SW 1271 (cell line): ENCODE measurements at regions not wholly inside any gene's neighbourhood (a gene's known extent, or its start where the extent isn't known, plus 50 kb on each side); places are given as distances from the start of the nearest gene placed in this dataset.
A peak's percentile ranks its signal among the peaks of the same experiment; 100 is the strongest.

ENCODE experiments used
- DNase-seq, 2 experiments: peaks; one replicate each; lab custom pipeline; 2025; lab: John Stamatoyannopoulos, UW

DNA sequence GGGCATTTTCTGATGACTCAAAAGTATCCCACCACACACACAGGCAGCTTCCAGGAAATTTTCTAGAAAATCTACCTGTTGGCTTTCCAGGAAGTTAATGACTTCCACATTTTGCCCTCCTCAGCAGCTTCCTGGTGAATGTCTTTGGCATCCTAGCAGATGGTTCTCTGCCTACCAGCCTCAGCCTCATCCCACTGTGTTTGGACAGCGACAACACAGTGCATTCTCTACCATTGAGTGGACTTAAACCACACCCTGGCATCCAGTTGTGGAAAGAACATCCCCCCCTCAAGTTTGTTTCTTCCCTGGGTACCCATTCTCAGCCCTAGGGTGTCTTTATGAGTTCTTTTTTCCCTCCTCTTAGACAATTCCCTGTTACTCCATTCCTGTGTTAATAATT, 50.8 kb upstream of the GADL1 start:
- no peak for DNase-seq

DNA sequence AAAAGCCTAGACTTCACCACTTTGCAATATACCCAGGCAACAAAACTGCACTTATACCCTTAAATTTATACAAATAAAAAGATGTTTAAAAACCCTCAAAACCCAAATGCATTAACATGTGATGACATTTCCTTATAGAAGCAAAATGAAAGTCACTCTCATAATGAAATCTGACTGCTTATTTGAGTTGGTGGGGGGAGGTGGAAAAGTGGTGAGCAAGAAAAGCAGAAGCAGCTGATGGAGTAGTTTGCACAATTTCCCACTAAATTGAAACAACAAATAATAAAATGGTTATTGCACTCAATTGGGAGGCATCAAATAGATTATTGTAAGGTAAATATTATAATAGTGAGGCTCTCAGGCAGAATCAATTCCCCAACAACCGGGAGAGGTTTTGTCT, 54.0 kb upstream of the GADL1 start:
- no peak for DNase-seq

DNA sequence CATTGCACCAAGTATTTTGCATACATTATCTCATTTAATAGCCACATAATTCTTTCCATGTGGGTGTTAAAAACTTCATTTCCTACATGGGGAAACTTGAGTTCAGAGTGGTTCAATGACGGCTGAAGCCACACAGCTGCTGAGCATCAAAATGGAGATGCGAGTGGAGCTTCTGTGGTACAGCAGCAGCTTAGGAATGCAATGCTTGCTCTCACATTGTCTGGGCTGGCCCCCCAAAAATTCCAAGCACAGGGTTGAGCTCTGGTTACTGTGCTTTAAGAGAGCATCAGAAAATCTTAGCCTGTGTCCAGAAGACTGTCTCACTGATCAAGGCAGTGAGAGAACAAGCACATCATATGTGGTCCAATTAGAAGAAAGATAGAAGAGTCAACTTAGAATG, 57.4 kb upstream of the GADL1 start:
- DNase-seq: no peak

DNA sequence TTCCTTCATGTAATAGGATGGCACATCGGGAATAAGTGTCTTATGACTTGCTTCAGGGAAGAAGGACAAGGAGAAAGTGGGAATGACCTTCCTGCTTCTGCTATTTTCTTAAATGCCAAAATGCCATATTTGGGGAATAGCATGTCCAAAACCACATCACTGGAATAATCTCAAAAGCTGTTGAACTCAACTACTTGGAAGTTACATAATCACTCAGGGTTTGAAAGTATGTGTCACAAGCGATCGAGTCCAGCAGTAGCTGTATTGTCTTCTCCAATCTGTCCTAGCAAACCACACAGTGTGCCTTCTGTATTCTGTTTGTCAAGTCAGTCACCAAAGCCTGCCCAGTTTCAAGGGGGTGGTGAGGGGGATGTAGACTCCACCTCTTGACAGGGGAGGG, 58.3 kb upstream of the GADL1 start:
- DNase-seq: no peak

DNA sequence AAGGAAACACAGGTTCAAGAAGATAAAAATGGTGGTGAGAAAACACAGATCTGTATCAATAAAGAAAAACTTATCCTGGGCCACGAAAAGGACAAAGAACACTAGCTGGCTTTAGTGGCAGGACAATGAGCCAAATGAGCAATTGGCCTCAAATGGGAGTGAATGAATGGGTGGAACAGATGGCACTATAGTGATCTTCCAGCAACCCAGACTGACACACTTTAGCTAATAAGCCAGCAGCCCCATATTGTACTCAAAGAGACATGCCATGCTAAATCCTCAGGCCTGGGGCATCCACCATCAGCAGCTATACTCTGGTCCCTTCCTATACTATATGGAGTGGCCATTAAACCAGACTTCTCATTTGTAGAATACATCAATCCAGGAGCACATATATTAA, 60.0 kb upstream of the GADL1 start:
- no peak for DNase-seq

DNA sequence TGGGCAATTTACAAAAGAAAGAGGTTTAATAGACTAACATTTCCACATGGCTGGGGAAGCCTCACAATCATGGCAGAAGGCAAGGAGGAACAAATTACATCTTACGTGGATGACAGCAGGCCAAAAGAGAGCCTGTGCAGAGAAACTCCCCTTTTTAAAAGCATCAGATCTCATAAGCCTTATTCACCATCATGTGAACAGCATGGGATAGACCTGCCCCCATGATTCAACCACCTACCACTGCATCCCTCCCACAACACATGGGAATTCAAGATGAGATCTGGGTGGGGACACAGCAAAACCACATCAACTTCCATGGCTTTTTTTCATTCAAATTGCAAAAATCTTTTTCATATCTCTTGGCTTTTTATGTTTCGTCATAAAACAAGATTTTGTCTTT, 67.6 kb upstream of the GADL1 start:
- no peak for DNase-seq

DNA sequence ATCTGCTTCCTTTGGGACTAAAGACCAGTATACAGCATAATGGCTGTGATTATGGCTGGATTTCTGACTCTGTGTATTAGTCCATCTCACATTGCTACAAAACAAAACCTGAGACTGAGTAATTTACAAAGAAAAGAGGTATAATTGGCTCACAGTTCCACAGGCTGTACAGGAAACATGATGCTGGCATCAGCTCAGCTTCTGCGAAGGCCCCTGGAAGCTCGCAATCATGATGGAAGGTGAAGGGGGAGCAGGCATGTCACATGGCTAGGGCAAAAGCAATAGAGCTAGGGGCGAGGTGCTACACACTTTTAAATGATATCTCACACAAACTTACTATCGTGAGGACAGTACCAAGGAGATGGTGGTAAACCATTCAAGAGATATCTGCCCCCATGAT, 68.0 kb upstream of the GADL1 start:
- DNase-seq: no peak

DNA sequence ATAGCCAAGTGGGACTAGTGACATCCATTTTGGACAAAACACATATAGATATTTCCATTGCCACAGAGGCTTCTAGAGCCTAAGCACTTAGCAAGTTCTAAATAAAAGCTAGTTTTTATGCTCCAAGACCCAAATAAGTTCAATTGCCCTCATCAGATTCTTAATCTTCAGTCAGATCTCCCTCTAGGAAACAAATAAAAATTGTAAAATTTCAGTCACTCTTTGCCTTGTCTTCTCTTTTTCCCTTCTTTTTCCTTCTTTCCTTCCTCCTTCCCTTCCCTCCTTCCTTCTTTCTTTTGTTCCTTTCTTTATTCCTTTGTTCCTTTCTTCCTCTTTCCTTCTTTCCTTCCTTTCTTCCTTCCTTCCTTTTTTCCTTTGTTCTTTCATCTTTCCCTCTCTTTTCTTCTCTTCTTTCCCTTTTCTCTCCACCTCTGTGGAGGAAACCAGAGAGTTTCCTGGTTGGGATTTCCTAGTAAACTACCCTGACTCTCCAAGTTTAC, 68.8 kb upstream of the GADL1 start:
- DNase-seq: no peak

DNA sequence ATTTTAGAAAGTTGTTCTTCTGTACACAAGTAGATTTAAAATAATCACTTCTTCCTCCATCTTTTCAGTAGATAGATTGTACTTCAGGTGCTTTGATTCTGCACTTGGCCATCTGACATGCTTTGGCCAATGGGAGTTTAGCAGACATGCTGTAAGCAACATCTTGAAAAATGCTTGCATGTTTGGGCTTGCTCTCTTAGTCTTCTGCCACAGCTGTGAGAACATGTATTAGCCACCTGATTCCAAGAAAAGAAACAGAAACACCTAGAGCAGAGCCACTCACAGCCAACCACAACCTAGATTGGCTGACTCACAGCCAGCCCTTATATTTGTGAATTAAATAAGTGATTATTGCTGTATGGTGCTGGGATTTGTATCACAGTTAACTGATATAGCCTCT, 70.2 kb upstream of the GADL1 start:
- no peak for DNase-seq

DNA sequence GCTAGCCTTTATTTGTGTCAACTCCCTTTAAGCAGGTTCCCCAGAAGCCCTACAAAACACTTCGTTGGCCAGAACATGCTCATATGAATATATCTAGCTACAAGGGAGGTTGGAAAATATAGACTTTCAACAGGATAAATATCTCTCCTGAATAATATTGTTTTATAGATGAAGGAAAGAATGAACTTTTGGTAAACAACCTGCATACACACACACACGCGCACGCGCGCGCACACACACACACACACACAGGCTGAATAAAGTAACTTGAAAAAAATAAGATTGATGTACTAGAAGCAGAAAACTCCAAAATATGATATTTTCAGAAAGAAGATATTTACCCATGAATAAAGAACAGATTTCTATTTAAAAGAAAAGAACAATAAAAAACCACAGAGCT, 72.4 kb upstream of the GADL1 start:
- no peak for DNase-seq

DNA sequence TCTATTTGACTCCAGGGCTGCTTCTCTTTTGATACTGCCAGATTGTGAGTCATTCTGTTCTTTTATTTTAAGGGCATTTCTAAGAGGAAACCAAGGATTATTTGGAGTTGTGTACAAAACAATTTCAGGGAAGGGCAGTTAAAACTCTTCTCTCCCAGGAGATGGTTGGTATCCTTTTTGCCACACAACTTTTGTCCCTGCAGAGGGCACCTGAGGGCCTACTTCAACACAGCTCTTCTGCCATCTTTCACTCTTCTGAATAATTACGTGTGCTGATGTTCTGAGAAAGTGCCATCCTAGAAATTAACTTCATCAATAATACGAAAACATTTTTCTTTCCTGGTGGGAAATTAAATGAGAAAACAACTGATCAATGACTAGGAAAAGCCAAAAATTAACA, 75.7 kb upstream of the GADL1 start:
- peak in 1 of 2 experiments; percentile 23 for DNase-seq

DNA sequence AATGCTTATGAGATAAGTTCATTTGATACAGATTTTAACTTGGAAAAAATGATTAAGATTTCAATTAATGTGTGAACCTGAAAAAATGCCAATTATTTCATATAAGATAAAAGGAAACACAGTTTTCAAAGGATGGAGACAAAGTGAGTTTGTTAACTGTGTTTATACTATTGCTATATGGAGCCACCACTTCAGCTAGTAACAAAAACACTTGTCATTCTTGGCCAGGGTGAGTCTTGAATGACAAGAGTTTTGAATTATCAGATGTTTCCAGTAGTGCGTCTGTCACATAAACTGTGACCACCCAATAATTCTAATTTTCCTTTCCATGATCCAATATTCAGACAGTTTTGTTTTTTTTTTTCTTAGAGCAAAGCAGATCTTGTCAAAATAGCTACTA, 78.0 kb upstream of the GADL1 start:
- no peak for DNase-seq

DNA sequence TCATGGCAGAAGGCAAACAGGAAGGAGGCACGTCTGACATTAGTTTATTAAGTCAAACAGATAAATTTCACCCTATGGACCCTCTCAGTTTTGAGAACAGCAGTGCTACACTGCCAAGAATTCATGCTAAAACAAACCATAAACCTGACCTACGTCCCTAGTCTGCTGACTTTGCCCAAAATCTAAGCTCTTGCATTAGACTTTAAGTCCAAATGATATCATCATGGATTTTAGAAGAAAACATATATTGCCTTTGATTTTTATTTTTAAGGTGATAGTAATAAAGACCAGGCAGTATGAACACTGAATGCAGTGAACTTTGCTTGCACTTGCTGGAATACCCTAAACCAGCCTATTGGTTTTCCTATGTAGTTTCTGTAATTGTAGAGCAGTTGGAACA, 79.6 kb upstream of the GADL1 start:
- no peak for DNase-seq

DNA sequence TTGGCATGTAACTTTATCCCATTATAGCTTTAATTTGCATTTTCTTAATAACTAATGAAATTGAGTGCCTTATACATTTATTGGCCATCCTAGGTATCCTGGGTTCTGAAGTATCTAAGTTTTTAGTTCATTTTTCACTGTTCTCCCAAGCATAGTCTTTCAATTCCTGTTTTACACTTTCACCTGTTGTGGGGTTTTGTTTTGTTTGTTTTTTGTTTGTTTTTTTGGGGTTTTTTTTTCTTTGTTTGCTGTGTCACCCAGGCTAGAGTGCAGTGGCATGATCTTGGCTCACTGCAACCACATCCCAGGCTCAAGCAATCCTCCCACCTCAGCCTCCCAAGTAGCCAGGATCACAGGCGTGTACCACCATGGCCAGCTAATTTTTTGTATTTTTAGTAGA, 83.1 kb upstream of the GADL1 start:
- DNase-seq: no peak

DNA sequence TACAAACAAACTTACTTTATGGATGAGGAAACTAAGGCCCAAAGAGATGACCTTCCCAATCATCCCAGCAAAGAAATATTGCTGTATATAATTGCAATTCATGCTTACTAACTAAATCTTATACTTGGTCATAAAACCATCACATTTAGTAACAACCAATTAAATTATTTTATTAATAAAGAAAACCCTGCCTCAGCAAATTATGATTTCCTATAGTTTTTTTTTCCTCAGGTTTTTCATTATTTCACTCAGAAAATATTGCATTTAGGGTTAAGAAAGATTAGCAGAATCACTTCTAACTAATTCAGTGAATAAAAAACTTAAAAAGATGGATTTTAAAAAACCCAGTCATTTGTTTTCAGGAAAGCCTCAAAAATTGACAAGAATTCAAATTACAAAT, 86.5 kb upstream of the GADL1 start:
- DNase-seq: no peak

DNA sequence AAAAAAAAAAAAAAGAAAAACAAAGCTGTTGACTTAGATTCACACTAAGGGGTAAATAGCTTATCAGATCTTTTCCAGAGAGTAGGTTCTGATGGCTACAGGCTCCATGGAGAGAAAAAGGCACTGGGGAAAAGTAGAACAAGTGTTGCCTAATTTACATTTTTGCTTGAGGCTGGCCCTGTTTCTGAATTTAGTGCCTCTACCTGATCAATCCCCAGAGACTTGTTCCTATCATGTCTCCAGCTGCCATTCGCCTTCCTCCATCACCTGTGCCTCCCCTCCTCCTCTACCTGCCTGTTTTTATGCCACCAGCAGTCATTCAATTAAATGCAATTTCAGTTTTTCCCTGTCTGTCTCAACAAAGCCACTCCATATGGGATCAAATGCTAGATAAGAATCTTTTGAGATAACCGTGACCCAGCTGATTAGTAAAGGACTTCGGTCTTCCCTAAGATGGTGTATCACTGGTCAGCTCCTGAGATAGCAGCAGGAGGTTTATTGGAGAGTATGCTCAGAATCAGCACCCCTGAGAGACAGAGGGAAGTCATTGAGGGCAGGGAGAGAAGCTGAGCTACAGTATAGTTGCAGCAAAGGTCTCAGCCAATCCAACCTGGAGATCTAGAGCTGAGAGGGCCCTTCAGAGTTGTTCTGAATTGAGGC, 88.1 kb upstream of the GADL1 start:
- no peak for DNase-seq

DNA sequence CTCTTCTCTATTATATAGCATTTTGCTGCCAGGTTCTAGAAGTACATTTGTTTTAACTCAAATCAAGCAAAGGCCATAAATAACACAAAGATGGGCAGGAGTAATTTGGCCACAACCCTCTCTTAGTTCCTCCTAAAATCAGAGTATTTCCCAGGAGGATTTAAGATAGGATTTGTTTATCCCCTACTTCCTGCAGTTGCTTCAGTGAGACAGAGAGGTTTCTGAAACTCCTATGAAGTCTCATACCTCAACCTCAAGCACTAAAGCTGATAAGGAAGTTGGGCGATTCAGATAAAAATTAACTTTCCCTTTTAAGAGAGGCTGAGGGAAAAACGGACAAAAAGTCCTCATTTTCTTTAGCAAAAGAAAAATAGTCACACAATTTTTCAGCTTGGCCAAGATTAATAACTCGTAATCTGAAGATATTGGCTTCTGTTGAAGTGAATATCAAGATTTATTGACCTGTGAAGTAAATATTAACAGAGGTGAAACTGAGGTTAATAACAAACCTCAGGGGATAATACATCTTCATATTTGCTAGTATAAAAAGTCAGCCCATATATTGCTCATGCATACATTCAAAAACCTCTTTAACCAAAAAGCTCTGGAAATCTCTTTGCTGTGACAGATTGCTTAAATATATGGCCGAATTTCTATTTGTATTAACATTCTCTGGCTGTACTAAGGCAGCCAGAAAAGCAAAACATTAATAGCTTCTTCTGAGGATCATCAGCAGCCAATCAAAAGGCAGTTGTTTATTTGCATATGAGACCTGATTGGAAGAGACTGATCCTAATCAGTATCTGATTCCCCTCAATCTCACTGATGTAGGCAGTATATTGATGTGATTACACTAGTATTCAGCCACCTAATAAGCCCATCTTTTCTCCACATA, 90.6 kb upstream of the GADL1 start:
- DNase-seq: no peak

DNA sequence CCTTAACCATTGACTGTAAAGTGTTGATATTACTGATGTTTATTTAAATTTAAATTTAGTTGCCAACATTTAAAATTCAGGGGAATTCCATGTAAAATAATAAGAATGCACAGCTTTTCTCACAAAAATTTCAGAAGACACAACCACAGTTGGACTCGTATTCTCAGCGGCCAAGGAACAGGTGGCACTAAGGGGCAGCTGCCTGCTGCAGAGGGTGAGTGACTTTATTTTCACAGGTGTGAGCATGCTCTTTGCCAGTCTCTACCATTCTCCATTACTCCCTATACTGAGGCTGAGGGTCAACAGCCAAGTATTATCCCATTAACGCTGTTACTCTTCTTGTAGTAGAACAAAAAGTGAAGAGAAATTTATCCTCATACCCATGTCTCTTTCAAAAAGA, 92.1 kb upstream of the GADL1 start:
- no peak for DNase-seq

DNA sequence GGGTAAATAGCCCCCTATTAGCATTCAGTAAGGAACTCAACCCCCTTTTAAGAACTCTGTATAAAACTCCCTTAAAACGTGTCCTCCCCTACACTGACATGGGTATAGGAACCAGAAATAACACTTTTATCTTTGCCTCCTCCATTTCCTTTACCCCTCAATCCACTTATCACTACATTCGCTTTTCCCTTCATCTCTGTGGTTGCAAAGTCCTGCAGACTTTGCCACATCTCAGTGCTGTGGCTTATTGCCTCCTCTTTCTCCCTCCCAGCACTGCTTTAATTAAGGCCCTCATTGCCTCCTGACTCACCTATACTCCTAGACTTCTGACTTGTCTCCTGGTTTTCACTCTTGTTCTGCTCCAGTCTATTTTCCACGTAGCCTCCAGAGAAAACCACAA, 94.3 kb upstream of the GADL1 start:
- no peak for DNase-seq

DNA sequence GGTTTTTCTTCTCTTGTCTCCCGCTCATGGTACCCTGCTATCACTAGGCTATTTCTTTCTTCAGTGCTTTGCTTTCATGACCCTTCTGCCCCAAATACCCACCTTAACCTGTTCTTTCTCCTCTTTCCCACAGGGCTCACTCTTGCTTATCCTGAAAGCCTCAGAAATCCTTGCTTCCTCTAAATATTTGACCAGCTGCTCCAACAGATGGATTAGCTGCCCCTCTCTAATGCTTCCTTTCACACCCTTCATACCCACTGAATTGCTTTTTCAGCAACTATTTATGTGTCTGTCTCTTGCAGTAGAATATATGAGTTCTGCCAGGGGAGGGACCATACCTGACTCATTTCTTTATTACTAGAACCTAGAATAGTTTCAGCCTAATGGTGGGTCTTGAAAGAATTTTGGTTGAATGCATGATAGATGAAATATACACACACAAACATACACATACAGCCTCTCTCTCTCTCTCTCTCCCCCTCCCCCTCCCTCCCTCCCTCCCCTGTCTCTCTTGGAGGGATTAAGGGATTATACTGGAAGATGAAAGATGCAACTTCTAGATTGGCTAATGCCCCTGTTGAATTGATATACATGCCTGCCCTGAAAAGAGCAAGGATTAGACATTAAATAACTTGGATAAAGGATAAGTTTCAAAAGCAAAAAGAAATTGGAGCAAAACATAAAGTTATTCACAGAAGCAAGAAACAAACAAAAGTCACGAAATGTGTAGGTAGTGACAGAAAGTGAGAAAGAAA, 95.0 kb upstream of the GADL1 start:
- DNase-seq: no peak

DNA sequence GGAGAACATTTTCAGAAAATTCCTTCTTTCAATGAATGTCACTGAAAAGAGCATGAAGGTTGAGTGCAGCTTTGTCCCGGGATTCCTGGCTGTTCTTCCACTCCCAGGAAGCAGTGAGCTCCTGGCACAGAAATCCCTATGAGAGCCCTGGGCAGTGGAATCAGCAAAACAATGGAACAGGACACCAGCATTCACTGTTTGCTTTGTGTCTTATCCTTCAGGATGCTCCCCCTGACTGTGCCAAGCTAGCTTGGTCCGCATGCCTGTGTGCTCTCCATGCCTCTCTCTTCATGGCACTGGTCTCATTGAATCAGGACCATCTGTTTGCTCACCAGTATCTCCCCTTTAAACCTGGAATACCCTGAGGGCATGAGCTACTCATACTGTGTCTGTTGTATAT, 102.0 kb upstream of the GADL1 start:
- DNase-seq: no peak

DNA sequence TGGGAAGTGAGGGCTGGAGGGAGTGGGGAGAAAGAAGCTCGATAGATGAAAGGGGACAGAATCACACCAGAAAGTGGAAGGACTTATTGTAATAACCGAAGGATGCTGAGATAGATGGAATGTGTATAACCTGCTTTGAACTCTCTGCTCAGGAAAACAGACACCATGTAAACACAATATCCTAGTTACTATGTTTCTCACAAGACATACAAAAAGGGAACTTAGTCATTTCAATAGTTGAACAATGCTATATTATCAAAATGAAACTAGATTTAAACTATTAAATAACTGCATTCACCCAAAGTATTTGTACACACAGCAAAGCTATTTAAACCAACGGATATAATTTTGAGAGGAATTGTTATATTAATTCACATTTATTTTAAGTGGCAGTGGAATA, 108.3 kb upstream of the GADL1 start:
- DNase-seq: no peak
